GM21529 (cell line): ENCODE measurements at regions not wholly inside any gene's neighbourhood (a gene's known extent, or its start where the extent isn't known, plus 50 kb on each side); places are given as distances from the start of the nearest gene placed in this dataset.
A peak's percentile ranks its signal among the peaks of the same experiment; 100 is the strongest.

Experiments
- ATAC-seq: cut with Tn5 transposase; IDR thresholded peaks from one replicate; pipeline ENCODE4 v1.9.1; 2021; ENCODE audit not compliant: unreplicated experiment

- no peak for ATAC-seq
Measured at GRCh38 chr1:208820580-208821212, 576.5 kb upstream of the PLXNA2 start.

GRCh38 chr1:208821939-208822338 lies 577.8 kb upstream of the PLXNA2 start:
- ATAC-seq: no peak

- no peak for ATAC-seq
Measured at GRCh38 chr1:208825300-208825699, 581.1 kb upstream of the PLXNA2 start.

- no peak for ATAC-seq
Measured at GRCh38 chr1:208829595-208829994, 585.4 kb upstream of the PLXNA2 start.

GRCh38 chr1:208834381-208835096 lies 590.4 kb upstream of the PLXNA2 start:
- ATAC-seq: no peak

- ATAC-seq: no peak
Measured at GRCh38 chr1:208835097-208835463, 590.9 kb upstream of the PLXNA2 start.

- ATAC-seq: no peak
Measured at GRCh38 chr1:208835781-208836180, 591.6 kb upstream of the PLXNA2 start.

GRCh38 chr1:208837242-208837641 lies 593.1 kb upstream of the PLXNA2 start:
- no peak for ATAC-seq

- ATAC-seq: no peak
Measured at GRCh38 chr1:208841436-208841835, 597.3 kb upstream of the PLXNA2 start.

GRCh38 chr1:208842451-208842850 lies 598.3 kb upstream of the PLXNA2 start:
- no peak for ATAC-seq

- ATAC-seq: no peak
Measured at GRCh38 chr1:208844158-208844557, 600.0 kb upstream of the PLXNA2 start.

- ATAC-seq: no peak
Measured at GRCh38 chr1:208848854-208849253, 604.7 kb upstream of the PLXNA2 start.

GRCh38 chr1:208850442-208850841 lies 606.3 kb upstream of the PLXNA2 start:
- no peak for ATAC-seq

GRCh38 chr1:208851366-208851765 lies 607.2 kb upstream of the PLXNA2 start:
- no peak for ATAC-seq

- ATAC-seq: no peak
Measured at GRCh38 chr1:208852911-208853310, 608.7 kb upstream of the PLXNA2 start.

- peak; percentile 90 for ATAC-seq
Measured at GRCh38 chr1:208855403-208855802, 611.2 kb upstream of the PLXNA2 start.

- ATAC-seq: no peak
Measured at GRCh38 chr1:208857465-208857864, 613.3 kb upstream of the PLXNA2 start.

GRCh38 chr1:208858738-208859137 lies 614.6 kb upstream of the PLXNA2 start:
- ATAC-seq: no peak

- no peak for ATAC-seq
Measured at GRCh38 chr1:208864366-208864965, 620.3 kb upstream of the PLXNA2 start.

- ATAC-seq: no peak
Measured at GRCh38 chr1:208866386-208866955, 622.3 kb upstream of the PLXNA2 start.

- ATAC-seq: no peak
Measured at GRCh38 chr1:208868554-208868953, 624.4 kb upstream of the PLXNA2 start.

- ATAC-seq: no peak
Measured at GRCh38 chr1:208874915-208875314, 630.7 kb upstream of the PLXNA2 start.
